ENCODE measurements at regions not wholly inside any gene's neighbourhood (a gene's known extent, or its start where the extent isn't known, plus 50 kb on each side); places are given as distances from the start of the nearest gene placed in this dataset.

DNA sequence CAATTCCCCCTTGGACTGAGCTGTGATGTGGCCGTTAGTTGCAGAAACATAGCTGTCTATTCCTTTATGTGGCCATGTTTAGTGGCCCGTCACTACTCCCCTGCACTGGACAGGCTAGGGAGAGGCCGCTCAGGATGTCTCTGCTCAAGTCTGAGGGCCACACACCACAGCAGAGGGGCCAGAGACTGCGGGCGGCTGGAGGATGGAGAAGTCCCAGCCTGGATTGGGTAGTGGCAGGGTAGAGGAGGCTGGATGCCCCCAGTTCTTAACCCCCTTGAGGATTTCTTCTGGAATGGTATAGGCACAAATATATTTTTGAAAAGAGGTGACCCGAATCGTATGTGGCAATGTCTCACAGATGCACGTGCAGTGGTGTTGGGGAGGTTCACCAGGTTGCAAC is 116.4 kb upstream of the B3GAT1 start:
- no peak for TF ChIP-seq POLR2A (IDR thresholded peaks at IDR 0.05)
- no peak for TF ChIP-seq POLR2AphosphoS5 (IDR thresholded peaks at IDR 0.05)
- TF ChIP-seq, protein P1, sequence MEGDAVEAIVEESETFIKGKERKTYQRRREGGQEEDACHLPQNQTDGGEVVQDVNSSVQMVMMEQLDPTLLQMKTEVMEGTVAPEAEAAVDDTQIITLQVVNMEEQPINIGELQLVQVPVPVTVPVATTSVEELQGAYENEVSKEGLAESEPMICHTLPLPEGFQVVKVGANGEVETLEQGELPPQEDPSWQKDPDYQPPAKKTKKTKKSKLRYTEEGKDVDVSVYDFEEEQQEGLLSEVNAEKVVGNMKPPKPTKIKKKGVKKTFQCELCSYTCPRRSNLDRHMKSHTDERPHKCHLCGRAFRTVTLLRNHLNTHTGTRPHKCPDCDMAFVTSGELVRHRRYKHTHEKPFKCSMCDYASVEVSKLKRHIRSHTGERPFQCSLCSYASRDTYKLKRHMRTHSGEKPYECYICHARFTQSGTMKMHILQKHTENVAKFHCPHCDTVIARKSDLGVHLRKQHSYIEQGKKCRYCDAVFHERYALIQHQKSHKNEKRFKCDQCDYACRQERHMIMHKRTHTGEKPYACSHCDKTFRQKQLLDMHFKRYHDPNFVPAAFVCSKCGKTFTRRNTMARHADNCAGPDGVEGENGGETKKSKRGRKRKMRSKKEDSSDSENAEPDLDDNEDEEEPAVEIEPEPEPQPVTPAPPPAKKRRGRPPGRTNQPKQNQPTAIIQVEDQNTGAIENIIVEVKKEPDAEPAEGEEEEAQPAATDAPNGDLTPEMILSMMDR (IDR thresholded peaks at IDR 0.05), result no peak

All from prostate gland (tissue), 2 donors.